Mesendoderm (in vitro differentiated cells): ENCODE measurements at regions not wholly inside any gene's neighbourhood (a gene's known extent, or its start where the extent isn't known, plus 50 kb on each side); places are given as distances from the start of the nearest gene placed in this dataset.

ENCODE experiments used
- DNase-seq: peaks from one replicate; pipeline ENCODE4 v3.0.0; 2013
- H2AK5ac ChIP-seq: 2 replicates; pipeline ENCODE4 v1.6.1; 2013; ENCODE audit warnings: low read length, inconsistent platforms
- H2BK120ac ChIP-seq: 2 replicates; pipeline ENCODE4 v1.6.1; 2013; ENCODE audit warnings: low read depth, mild to moderate bottlenecking, low read length, moderate library complexity, mixed read lengths
- H2BK15ac ChIP-seq: replicated peaks from 2 replicates; pipeline ENCODE4 v1.6.1; 2013; ENCODE audit warnings: low read depth, mild to moderate bottlenecking, moderate library complexity
- H2BK5ac ChIP-seq: 2 replicates; pipeline ENCODE4 v1.6.1; 2013; ENCODE audit warnings: low read length, inconsistent platforms
- H3K18ac ChIP-seq: 2 replicates; pipeline ENCODE4 v1.6.1; 2013; ENCODE audit warnings: mild to moderate bottlenecking, low read length, mixed read lengths
- H3K23ac ChIP-seq: one replicate; pipeline ENCODE4 v1.6.1; 2013; ENCODE audit warnings: low read length
- H3K27ac ChIP-seq: 2 replicates; pipeline ENCODE4 v1.5.1; 2013; ENCODE audit warnings: low read depth, mild to moderate bottlenecking, inconsistent platforms, low read length, moderate library complexity
- H3K27me3 ChIP-seq: 2 replicates; pipeline ENCODE4 v1.6.1; 2013; ENCODE audit warnings: low read length, control low read depth, mild to moderate bottlenecking, inconsistent platforms; ENCODE audit not compliant: insufficient read depth, poor library complexity
- H3K36me3 ChIP-seq: 2 replicates; pipeline ENCODE4 v1.6.1; 2013; ENCODE audit warnings: low read length, inconsistent platforms; ENCODE audit not compliant: control insufficient read depth, insufficient read depth
- H3K4ac ChIP-seq: one replicate; pipeline ENCODE4 v1.6.1; 2013; ENCODE audit warnings: low read depth, mild to moderate bottlenecking, low read length, moderate library complexity
- H3K4me1 ChIP-seq: 2 replicates; pipeline ENCODE4 v1.6.1; 2013; ENCODE audit warnings: low read depth, low read length, inconsistent platforms; ENCODE audit not compliant: control insufficient read depth
- H3K4me2 ChIP-seq: 2 replicates; pipeline ENCODE4 v1.6.1; 2013; ENCODE audit warnings: low read length
- H3K4me3 ChIP-seq: 2 replicates; pipeline ENCODE4 v1.5.1; 2013; ENCODE audit warnings: mild to moderate bottlenecking, low read length
- H3K56ac ChIP-seq: one replicate; pipeline ENCODE4 v1.6.1; 2013; ENCODE audit warnings: low read length
- H3K79me1 ChIP-seq: 2 replicates; pipeline ENCODE4 v1.6.1; 2013; ENCODE audit warnings: low read length, inconsistent platforms
- H3K79me2 ChIP-seq: 2 replicates; pipeline ENCODE4 v1.6.1; 2013; ENCODE audit warnings: mild to moderate bottlenecking, low read length; ENCODE audit not compliant: control insufficient read depth, insufficient read depth
- H3K9ac ChIP-seq: 2 replicates; pipeline ENCODE4 v1.6.1; 2013; ENCODE audit warnings: low read length, inconsistent platforms
- H4K5ac ChIP-seq: one replicate; pipeline ENCODE4 v1.6.1; 2013; ENCODE audit warnings: low read length
- H4K8ac ChIP-seq: one replicate; pipeline ENCODE4 v1.6.1; 2013; ENCODE audit warnings: low read depth, mild to moderate bottlenecking, control low read depth, low read length, moderate library complexity
- WGBS: extraction: QIAGEN DNeasy Blood & Tissue Kit; methylation state at CpG from one replicate; pipeline ENCODE4 v1.1.7; 2013; ENCODE audit warnings: low lambda C conversion rate, missing lambda C conversion rate; ENCODE audit not compliant: insufficient coverage; ENCODE audit errors: extremely low coverage; 5-methylcytosine and 5-hydroxymethylcytosine counted together

- Histone ChIP-seq H2BK120ac (no peak overlapping the region), H3K4me3 (no peak overlapping the region), H2BK15ac (no peak overlapping the region), H3K4ac (no peak overlapping the region), H3K27me3 (no peaks in the 10 kb centered on the region), H3K23ac (no peak overlapping the region), H3K4me2 (no peak overlapping the region), H3K9ac (no peak overlapping the region), H3K4me1 (no peaks in the 10 kb centered on the region), H3K36me3 (no peaks in the 10 kb centered on the region), H3K79me2 (no peaks in the 10 kb centered on the region), H4K5ac (no peak overlapping the region), H3K18ac (no peak overlapping the region), H2AK5ac (no peak overlapping the region), H4K8ac (no peak overlapping the region), H3K79me1 (no peaks in the 10 kb centered on the region), H3K56ac (no peak overlapping the region), H2BK5ac (no peak overlapping the region), H3K27ac (no peak overlapping the region)
- no peak for DNase-seq
- no CpG with 5 or more reads among the region's 2 CpGs for WGBS
Observed at GRCh38 chr4:188430384-188430783, 291.1 kb downstream of the TRIML1 start.

- WGBS = no CpG with 5 or more reads among the region's 7 CpGs
- H2BK5ac ChIP-seq = no peak overlapping the region
Observed at GRCh38 chr4:188432328-188432727, 293.1 kb downstream of the TRIML1 start.

GRCh38 chr4:188433741-188434315 lies 294.6 kb downstream of the TRIML1 start:
- whole genome bisulfite sequencing = no CpG with 5 or more reads among the region's 4 CpGs
- no peak overlapping the region for H3K4ac ChIP-seq
- no peak overlapping the region for H3K56ac ChIP-seq
- DNase-seq = no peak
- H2AK5ac ChIP-seq = no peak overlapping the region
- H3K79me2 ChIP-seq = no peaks in the 10 kb centered on the region
- no peak overlapping the region for H3K27ac ChIP-seq
- H3K79me1 ChIP-seq = no peaks in the 10 kb centered on the region
- no peak overlapping the region for H3K23ac ChIP-seq
- H3K36me3 ChIP-seq = no peaks in the 10 kb centered on the region
- H3K4me3 ChIP-seq = no peak overlapping the region
- no peaks in the 10 kb centered on the region for H3K4me1 ChIP-seq
- no peaks in the 10 kb centered on the region for H3K27me3 ChIP-seq
- H3K18ac ChIP-seq = no peak overlapping the region
- H3K4me2 ChIP-seq = no peak overlapping the region
- no peak overlapping the region for H2BK120ac ChIP-seq
- H4K5ac ChIP-seq = no peak overlapping the region
- H2BK15ac ChIP-seq = no peak overlapping the region
- H2BK5ac ChIP-seq = no peak overlapping the region
- H4K8ac ChIP-seq = no peak overlapping the region
- no peak overlapping the region for H3K9ac ChIP-seq

More at GRCh38 chr4:188432328-188432727, 293.1 kb downstream of the TRIML1 start:
- H3K4me1 ChIP-seq = no peaks in the 10 kb centered on the region
- no peak overlapping the region for H3K18ac ChIP-seq
- no peak overlapping the region for H3K4me2 ChIP-seq
- H3K4ac ChIP-seq = no peak overlapping the region
- no peak overlapping the region for H2AK5ac ChIP-seq
- no peaks in the 10 kb centered on the region for H3K27me3 ChIP-seq
- H3K4me3 ChIP-seq = no peak overlapping the region
- H4K5ac ChIP-seq = no peak overlapping the region
- H2BK15ac ChIP-seq = no peak overlapping the region
- no peak for DNase-seq
- H3K23ac ChIP-seq = no peak overlapping the region
- H3K79me1 ChIP-seq = no peaks in the 10 kb centered on the region
- no peak overlapping the region for H3K9ac ChIP-seq
- no peak overlapping the region for H3K56ac ChIP-seq
- H4K8ac ChIP-seq = no peak overlapping the region
- H3K36me3 ChIP-seq = no peaks in the 10 kb centered on the region
- H2BK120ac ChIP-seq = no peak overlapping the region
- H3K79me2 ChIP-seq = no peaks in the 10 kb centered on the region
- H3K27ac ChIP-seq = no peak overlapping the region

GRCh38 chr4:188434643-188435042 lies 295.4 kb downstream of the TRIML1 start:
- H3K36me3 ChIP-seq = no peaks in the 10 kb centered on the region
- H2AK5ac ChIP-seq = no peak overlapping the region
- no peak overlapping the region for H3K4ac ChIP-seq
- H3K27me3 ChIP-seq = no peaks in the 10 kb centered on the region
- no peak overlapping the region for H3K18ac ChIP-seq
- no peak overlapping the region for H3K23ac ChIP-seq
- H4K5ac ChIP-seq = no peak overlapping the region
- H2BK15ac ChIP-seq = no peak overlapping the region
- H3K27ac ChIP-seq = no peak overlapping the region
- no peak overlapping the region for H3K4me2 ChIP-seq
- no CpG with 5 or more reads among the region's 6 CpGs for WGBS
- H3K79me2 ChIP-seq = no peaks in the 10 kb centered on the region
- no peak overlapping the region for H2BK120ac ChIP-seq
- no peak overlapping the region for H2BK5ac ChIP-seq
- no peak for DNase-seq
- H3K79me1 ChIP-seq = no peaks in the 10 kb centered on the region
- H4K8ac ChIP-seq = no peak overlapping the region
- no peak overlapping the region for H3K4me3 ChIP-seq
- H3K56ac ChIP-seq = no peak overlapping the region
- no peak overlapping the region for H3K9ac ChIP-seq
- H3K4me1 ChIP-seq = no peaks in the 10 kb centered on the region

- no peak overlapping the region for H2BK15ac ChIP-seq
- no peak overlapping the region for H3K27ac ChIP-seq
- no peak overlapping the region for H3K4ac ChIP-seq
Observed at GRCh38 chr4:188435381-188435780, 296.1 kb downstream of the TRIML1 start.

GRCh38 chr4:188437535-188437934 lies 298.3 kb downstream of the TRIML1 start:
- no CpG with 5 or more reads among the region's 5 CpGs for WGBS
- Histone ChIP-seq H3K27ac (no peak overlapping the region), H3K36me3 (no peaks in the 10 kb centered on the region), H3K9ac (no peak overlapping the region), H2BK15ac (no peak overlapping the region), H3K23ac (no peak overlapping the region), H3K79me2 (no peaks in the 10 kb centered on the region), H3K18ac (no peak overlapping the region), H3K27me3 (no peaks in the 10 kb centered on the region), H3K4me1 (no peaks in the 10 kb centered on the region), H3K56ac (no peak overlapping the region), H2BK120ac (no peak overlapping the region), H3K4me2 (no peak overlapping the region), H4K5ac (no peak overlapping the region), H2BK5ac (no peak overlapping the region), H3K79me1 (no peaks in the 10 kb centered on the region), H3K4me3 (no peak overlapping the region), H3K4ac (no peak overlapping the region), H4K8ac (no peak overlapping the region), H2AK5ac (no peak overlapping the region)
- no peak for DNase-seq

More at GRCh38 chr4:188435381-188435780, 296.1 kb downstream of the TRIML1 start:
- no peak overlapping the region for H3K18ac ChIP-seq
- H2BK5ac ChIP-seq = no peak overlapping the region
- no peak overlapping the region for H3K56ac ChIP-seq
- H4K8ac ChIP-seq = no peak overlapping the region
- no peaks in the 10 kb centered on the region for H3K79me1 ChIP-seq
- H2AK5ac ChIP-seq = no peak overlapping the region
- no peak overlapping the region for H3K4me3 ChIP-seq
- H3K9ac ChIP-seq = no peak overlapping the region
- no CpG with 5 or more reads among the region's 4 CpGs for WGBS
- H2BK120ac ChIP-seq = no peak overlapping the region
- H3K36me3 ChIP-seq = no peaks in the 10 kb centered on the region
- H3K79me2 ChIP-seq = no peaks in the 10 kb centered on the region
- no peak for DNase-seq
- H3K23ac ChIP-seq = no peak overlapping the region
- H3K27me3 ChIP-seq = no peaks in the 10 kb centered on the region
- no peak overlapping the region for H4K5ac ChIP-seq
- H3K4me2 ChIP-seq = no peak overlapping the region
- H3K4me1 ChIP-seq = no peaks in the 10 kb centered on the region
